HepG2 (cell line): ENCODE measurements at regions not wholly inside any gene's neighbourhood (a gene's known extent, or its start where the extent isn't known, plus 50 kb on each side); places are given as distances from the start of the nearest gene placed in this dataset.

Experiments
- EZH2 ChIP-seq: conservative IDR thresholded peaks from 2 replicates; pipeline ENCODE4 v1.6.1; 2012; ENCODE audit warnings: mild to moderate bottlenecking, low read depth, low read length, moderate library complexity
- HOXD1 ChIP-seq: sonication (generic); formaldehyde crosslinking; IDR thresholded peaks from 2 replicates; pipeline ENCODE4 v1.5.0; 2020; ENCODE audit warnings: missing genetic modification reagents
- MAF1 ChIP-seq: sonication (generic); formaldehyde crosslinking; IDR thresholded peaks from 2 replicates; pipeline ENCODE4 v1.5.0; 2020; ENCODE audit warnings: missing genetic modification reagents, borderline replicate concordance
- TMF1 ChIP-seq: sonication (generic); formaldehyde crosslinking; IDR thresholded peaks from 2 replicates; pipeline ENCODE4 v1.8.1; 2022; ENCODE audit warnings: low read depth, missing genetic modification reagents
- TP53 ChIP-seq: sonication (generic); formaldehyde crosslinking; conservative IDR thresholded peaks from 2 replicates; pipeline ENCODE4 v1.4.0; 2020; ENCODE audit warnings: missing genetic modification reagents
- ZBTB8A ChIP-seq: sonication (generic); formaldehyde crosslinking; IDR thresholded peaks from 2 replicates; pipeline ENCODE4 v1.4.0; 2020; ENCODE audit warnings: mild to moderate bottlenecking, low read depth, missing genetic modification reagents, borderline replicate concordance
- ZNF101 ChIP-seq: sonication (generic); formaldehyde crosslinking; IDR thresholded peaks from 2 replicates; pipeline ENCODE4 v1.4.0; 2020; ENCODE audit warnings: mild to moderate bottlenecking, low read depth, missing genetic modification reagents, borderline replicate concordance
- TF ChIP-seq, protein P1 (sequence below): sonication (generic); formaldehyde crosslinking; IDR thresholded peaks from 2 replicates; pipeline ENCODE4 v1.4.0; 2020; ENCODE audit warnings: low read depth, mild to moderate bottlenecking, missing genetic modification reagents
- TF ChIP-seq, protein P2 (sequence below): sonication (generic); formaldehyde crosslinking; IDR thresholded peaks from 2 replicates; pipeline ENCODE4 v1.5.0; 2020; ENCODE audit warnings: mild to moderate bottlenecking, missing genetic modification reagents, moderate library complexity
- TF ChIP-seq, protein P3 (sequence below): sonication (generic); formaldehyde crosslinking; IDR thresholded peaks from 2 replicates; pipeline ENCODE4 v1.5.0; 2020; ENCODE audit warnings: missing genetic modification reagents
- TF ChIP-seq, protein P4 (sequence below): sonication (generic); formaldehyde crosslinking; conservative IDR thresholded peaks from 2 replicates; pipeline ENCODE4 v1.4.0; 2020; ENCODE audit warnings: mild to moderate bottlenecking, missing genetic modification reagents, moderate library complexity

DNA sequence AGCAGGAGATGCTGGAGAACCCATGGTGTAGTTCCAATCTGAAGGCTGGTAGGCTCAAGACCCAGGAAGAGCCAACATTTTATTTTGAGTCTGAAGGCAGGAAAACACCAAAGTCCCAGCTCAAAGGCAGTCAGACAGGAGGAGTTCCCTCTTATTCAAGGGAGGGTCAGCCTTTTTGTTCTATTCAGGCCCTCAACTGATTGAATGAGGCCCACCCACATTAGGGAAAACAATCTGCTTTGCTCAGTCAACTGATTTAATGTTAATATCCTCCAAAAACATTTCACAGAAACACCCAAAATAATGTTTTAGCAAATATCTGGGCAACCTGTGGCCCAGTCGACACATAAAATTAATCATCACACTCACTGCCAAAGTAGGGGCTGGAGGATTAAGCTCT, 130.8 kb downstream of the LMNTD1 start:
- TF ChIP-seq ZNF101 (no peak), MAF1 (CRISPR knock-in tag) (no peak), ZBTB8A (CRISPR knock-in tag) (no peak), TP53 (no peak), EZH2 (no peak), HOXD1 (CRISPR knock-in tag) (no peak), TMF1 (CRISPR knock-in tag) (no peak)
- TF ChIP-seq, protein P1, sequence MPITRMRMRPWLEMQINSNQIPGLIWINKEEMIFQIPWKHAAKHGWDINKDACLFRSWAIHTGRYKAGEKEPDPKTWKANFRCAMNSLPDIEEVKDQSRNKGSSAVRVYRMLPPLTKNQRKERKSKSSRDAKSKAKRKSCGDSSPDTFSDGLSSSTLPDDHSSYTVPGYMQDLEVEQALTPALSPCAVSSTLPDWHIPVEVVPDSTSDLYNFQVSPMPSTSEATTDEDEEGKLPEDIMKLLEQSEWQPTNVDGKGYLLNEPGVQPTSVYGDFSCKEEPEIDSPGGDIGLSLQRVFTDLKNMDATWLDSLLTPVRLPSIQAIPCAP (CRISPR knock-in tag) = no peak
- TF ChIP-seq, protein P2, sequence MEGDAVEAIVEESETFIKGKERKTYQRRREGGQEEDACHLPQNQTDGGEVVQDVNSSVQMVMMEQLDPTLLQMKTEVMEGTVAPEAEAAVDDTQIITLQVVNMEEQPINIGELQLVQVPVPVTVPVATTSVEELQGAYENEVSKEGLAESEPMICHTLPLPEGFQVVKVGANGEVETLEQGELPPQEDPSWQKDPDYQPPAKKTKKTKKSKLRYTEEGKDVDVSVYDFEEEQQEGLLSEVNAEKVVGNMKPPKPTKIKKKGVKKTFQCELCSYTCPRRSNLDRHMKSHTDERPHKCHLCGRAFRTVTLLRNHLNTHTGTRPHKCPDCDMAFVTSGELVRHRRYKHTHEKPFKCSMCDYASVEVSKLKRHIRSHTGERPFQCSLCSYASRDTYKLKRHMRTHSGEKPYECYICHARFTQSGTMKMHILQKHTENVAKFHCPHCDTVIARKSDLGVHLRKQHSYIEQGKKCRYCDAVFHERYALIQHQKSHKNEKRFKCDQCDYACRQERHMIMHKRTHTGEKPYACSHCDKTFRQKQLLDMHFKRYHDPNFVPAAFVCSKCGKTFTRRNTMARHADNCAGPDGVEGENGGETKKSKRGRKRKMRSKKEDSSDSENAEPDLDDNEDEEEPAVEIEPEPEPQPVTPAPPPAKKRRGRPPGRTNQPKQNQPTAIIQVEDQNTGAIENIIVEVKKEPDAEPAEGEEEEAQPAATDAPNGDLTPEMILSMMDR (CRISPR knock-in tag) = no peak
- TF ChIP-seq, protein P3, sequence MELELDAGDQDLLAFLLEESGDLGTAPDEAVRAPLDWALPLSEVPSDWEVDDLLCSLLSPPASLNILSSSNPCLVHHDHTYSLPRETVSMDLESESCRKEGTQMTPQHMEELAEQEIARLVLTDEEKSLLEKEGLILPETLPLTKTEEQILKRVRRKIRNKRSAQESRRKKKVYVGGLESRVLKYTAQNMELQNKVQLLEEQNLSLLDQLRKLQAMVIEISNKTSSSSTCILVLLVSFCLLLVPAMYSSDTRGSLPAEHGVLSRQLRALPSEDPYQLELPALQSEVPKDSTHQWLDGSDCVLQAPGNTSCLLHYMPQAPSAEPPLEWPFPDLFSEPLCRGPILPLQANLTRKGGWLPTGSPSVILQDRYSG (CRISPR knock-in tag) = no peak
- TF ChIP-seq, protein P4, sequence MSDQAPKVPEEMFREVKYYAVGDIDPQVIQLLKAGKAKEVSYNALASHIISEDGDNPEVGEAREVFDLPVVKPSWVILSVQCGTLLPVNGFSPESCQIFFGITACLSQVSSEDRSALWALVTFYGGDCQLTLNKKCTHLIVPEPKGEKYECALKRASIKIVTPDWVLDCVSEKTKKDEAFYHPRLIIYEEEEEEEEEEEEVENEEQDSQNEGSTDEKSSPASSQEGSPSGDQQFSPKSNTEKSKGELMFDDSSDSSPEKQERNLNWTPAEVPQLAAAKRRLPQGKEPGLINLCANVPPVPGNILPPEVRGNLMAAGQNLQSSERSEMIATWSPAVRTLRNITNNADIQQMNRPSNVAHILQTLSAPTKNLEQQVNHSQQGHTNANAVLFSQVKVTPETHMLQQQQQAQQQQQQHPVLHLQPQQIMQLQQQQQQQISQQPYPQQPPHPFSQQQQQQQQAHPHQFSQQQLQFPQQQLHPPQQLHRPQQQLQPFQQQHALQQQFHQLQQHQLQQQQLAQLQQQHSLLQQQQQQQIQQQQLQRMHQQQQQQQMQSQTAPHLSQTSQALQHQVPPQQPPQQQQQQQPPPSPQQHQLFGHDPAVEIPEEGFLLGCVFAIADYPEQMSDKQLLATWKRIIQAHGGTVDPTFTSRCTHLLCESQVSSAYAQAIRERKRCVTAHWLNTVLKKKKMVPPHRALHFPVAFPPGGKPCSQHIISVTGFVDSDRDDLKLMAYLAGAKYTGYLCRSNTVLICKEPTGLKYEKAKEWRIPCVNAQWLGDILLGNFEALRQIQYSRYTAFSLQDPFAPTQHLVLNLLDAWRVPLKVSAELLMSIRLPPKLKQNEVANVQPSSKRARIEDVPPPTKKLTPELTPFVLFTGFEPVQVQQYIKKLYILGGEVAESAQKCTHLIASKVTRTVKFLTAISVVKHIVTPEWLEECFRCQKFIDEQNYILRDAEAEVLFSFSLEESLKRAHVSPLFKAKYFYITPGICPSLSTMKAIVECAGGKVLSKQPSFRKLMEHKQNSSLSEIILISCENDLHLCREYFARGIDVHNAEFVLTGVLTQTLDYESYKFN = no peak
